IMR-90 (cell line): ENCODE measurements at regions not wholly inside any gene's neighbourhood (a gene's known extent, or its start where the extent isn't known, plus 50 kb on each side); places are given as distances from the start of the nearest gene placed in this dataset.

Source experiments
- RFX5 ChIP-seq: IDR thresholded peaks from 2 replicates; pipeline ENCODE4 v1.8.0; 2012; ENCODE audit warnings: low read depth, mild to moderate bottlenecking, low read length, moderate library complexity
- TF ChIP-seq, protein P1 (sequence below): fragments of 150-350 bp; IDR thresholded peaks from 2 replicates; pipeline ENCODE4 v1.6.1; 2017; ENCODE audit warnings: mild to moderate bottlenecking, antibody characterized with exemption, low read length, low read depth
- TF ChIP-seq, protein P2 (sequence below): conservative IDR thresholded peaks from 2 replicates; pipeline ENCODE4 v1.5.1; 2012; ENCODE audit warnings: mild to moderate bottlenecking, low read depth, low read length, improper control_type of control experiment

DNA sequence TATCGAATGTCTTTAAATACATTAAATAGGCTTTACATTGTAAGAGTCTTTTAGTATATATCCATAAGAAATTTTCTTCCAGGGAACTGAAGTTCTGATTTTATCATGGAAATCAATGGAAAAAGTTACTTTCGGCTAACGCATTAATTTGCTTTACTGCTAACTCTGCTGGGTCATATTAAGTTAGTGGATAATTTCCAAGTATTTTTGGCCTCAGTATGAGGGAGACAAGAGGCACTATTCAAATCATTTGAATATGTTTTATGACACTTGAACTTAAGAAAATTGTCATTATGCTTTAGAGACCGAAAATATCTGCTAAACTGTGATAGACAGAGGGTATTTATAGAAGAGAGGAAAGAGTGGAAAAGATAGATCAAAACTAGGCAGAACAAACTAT lies 237.5 kb downstream of the PCDH7 start:
- no peak for TF ChIP-seq RFX5
- TF ChIP-seq, protein P1, sequence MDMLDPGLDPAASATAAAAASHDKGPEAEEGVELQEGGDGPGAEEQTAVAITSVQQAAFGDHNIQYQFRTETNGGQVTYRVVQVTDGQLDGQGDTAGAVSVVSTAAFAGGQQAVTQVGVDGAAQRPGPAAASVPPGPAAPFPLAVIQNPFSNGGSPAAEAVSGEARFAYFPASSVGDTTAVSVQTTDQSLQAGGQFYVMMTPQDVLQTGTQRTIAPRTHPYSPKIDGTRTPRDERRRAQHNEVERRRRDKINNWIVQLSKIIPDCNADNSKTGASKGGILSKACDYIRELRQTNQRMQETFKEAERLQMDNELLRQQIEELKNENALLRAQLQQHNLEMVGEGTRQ, result no peak
- TF ChIP-seq, protein P2, sequence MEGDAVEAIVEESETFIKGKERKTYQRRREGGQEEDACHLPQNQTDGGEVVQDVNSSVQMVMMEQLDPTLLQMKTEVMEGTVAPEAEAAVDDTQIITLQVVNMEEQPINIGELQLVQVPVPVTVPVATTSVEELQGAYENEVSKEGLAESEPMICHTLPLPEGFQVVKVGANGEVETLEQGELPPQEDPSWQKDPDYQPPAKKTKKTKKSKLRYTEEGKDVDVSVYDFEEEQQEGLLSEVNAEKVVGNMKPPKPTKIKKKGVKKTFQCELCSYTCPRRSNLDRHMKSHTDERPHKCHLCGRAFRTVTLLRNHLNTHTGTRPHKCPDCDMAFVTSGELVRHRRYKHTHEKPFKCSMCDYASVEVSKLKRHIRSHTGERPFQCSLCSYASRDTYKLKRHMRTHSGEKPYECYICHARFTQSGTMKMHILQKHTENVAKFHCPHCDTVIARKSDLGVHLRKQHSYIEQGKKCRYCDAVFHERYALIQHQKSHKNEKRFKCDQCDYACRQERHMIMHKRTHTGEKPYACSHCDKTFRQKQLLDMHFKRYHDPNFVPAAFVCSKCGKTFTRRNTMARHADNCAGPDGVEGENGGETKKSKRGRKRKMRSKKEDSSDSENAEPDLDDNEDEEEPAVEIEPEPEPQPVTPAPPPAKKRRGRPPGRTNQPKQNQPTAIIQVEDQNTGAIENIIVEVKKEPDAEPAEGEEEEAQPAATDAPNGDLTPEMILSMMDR, result no peak
